ENCODE measurements at regions not wholly inside any gene's neighbourhood (a gene's known extent, or its start where the extent isn't known, plus 50 kb on each side); places are given as distances from the start of the nearest gene placed in this dataset.

DNA sequence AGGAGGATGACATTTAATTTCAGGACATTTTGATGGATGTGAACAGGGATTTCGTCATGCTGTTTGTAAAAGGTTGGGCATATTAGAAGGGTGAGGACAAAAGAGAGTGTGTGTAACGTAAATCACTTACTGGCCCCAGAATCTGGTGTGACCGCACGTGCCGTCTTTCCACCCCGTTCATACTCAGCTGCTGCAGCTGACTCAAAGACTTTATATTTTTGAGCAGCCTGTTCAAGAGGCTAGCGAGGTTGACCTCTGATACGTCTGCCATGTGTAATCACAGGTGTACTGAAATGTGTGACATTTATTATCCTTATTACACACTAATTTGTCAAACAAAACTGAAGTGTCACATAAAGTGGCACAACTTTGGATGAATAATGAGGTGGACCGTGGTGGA, 66.5 kb upstream of the ERRFI1 start:
- no peak for DNase-seq (ENCODE audit: low read depth in 2 of 2, low spot score in 1 of 2)

DNA sequence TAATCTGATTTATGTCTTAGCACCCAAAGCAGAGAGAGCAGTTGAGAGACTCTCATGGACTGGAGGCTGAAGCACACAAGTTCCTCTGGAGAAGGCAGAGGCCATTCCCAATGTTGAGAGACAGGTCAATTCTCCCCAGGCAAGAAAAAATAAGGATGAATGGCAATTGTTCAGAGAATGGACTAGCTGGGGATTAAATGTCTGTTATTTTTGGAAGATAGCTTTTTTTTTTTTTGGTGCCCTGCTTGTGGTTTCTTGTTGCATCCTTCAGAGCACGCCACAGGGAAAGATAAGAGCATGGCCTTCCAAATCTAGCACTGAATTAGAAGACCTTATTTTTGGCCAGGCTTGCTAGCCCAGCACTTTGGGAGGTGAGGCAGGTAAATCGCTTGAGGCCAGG, 65.6 kb upstream of the ERRFI1 start:
- DNase-seq (ENCODE audit: low read depth in 2 of 2, low spot score in 1 of 2): no peak

DNA sequence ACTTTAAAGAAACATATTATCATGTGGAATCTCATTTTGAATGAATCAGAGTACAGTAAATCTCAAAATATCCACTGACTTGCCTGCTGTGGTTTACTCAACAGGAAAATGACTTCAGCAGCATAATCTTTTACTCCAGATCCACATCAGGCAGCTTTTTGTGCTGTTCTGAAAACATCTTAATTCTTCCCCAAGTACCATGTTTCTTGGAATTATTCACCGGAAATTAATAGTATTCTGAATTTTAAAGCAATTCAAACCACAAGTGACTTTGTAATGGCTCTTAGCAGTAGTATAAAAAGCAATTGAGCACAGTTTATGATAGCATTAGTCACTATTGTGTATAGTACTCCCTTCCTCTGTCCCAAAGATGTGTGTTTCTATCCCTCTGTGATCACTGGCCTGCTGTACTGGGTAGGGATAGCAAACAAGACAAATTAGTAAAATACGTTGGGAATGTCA, 64.2 kb upstream of the ERRFI1 start:
- no peak for DNase-seq (ENCODE audit: low read depth in 2 of 2, low spot score in 1 of 2)

DNA sequence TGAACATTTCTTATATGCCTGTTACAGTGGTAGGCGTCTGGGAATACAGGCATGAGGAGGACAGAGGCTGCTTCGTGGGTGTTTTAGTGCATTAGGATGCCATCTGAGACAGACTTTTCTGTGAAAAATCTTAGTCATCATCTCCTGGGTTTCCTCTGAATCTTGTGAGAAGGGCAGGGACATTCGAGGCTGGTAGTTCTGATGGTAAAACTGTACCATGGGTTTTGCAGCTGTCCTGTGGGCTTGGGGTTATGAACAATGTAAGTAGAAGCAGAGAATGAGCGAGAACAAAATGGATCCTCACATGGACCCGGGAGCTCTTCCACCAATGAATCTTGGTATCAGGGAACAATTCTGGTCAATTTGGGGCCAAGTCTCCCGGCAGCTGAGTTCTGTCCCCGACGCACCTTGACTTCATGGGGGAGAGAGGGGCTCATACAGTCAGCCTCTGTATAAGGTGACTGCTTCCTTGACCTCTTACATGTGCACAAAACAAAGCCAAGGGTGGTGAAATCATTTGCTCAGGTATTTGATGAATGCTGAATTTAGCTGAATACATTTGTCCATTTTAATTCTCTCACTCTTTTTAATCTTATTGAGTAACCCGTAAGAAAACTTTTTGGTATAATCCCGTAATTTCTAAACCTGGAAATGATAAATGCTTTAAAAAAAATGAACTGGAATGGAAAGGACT, 63.6 kb upstream of the ERRFI1 start:
- no peak for DNase-seq (ENCODE audit: low read depth in 2 of 2, low spot score in 1 of 2)

DNA sequence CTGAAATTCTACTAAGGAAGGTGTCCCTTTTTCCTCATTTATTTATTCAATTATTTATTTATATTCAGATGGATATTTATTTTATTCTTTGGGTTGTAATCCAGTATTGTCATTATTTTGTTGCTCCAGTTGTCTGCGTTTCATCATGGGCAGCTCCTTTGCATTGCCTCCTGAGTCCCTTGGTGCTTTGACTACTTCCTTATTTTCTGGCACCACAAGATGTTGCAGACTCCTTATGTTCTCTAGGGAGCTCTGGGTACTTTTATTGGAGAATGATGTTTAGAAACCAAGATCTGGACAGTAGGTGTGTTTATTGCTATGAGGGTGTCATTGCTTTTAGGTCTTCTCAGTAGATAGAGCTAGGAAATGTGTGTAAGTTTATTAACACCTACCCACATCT, 59.9 kb upstream of the ERRFI1 start:
- DNase-seq (ENCODE audit: low read depth in 2 of 2, low spot score in 1 of 2): no peak

DNA sequence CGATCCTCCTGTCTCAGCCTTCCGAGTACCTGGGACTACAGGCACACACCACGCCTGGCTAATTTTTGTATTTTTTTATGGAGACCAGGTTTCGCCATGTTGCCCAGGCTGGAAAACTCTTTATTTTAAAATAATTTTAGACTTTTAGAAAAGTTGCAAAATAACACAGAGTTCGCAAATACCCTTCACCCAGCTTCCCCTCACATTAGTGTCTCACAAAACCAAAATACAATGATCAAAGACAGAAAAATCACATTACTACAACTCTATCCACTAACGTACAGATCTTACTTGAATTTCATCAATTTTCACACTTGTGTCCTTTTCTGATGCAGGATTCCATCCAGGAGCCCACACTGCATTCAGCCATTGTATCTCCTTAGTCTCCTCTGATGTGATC, 58.8 kb upstream of the ERRFI1 start:
- DNase-seq (ENCODE audit: low read depth in 2 of 2, low spot score in 1 of 2): no peak

DNA sequence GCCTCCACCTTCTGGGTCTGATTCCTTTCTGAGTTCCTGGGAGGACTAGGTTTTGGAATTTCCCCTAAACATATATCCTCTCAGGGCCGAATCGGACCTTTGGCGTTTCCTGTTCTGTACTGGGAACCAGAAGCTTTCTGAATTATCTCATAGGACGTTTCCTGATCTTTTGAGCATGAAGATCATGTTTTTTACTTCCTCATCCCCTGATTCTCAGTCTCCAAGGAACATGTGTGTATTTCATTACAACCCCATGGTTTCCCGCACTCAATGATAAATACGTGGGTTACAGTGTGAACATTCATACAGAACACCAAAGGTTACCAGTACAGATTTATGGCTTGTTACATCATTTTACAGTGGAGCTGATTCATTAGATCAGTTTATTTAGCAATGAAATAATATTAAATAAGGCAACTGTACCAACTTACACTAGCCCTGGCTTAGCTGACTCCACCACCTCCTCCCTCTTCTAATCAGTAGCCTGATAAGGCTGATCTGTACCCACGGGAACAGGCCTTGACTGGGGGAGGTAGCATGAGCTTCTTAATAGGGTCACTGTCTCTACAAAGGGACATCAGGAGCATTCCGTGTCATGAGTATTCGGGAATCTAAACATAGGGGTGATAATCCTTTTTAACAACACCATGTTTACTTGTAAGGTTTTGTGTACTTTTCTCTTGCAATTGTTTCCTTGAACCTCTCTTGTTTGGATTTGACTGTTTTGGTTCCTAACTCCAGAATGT, 57.8 kb upstream of the ERRFI1 start:
- no peak for DNase-seq (ENCODE audit: low read depth in 2 of 2, low spot score in 1 of 2)

DNA sequence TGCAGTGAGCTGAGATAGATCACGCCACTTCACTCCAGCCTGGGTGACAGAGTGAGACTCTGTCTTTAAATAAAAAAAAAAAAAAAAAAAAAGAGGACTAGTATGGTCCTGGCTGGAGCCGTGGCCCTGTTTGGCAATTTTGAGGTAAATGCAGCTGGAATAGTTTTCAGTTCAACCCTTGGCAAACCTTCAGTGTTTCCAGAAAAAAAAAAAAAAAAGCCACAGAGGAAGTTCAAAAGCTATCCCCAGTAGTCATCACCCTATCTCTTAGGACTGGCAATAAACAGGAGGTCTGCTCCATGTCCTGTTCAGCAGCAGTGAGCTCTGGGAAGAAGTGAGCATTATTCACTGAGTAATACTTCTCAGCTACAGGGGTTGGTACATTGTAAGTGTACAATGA, 56.8 kb upstream of the ERRFI1 start:
- DNase-seq (ENCODE audit: low read depth in 2 of 2, low spot score in 1 of 2): no peak

DNA sequence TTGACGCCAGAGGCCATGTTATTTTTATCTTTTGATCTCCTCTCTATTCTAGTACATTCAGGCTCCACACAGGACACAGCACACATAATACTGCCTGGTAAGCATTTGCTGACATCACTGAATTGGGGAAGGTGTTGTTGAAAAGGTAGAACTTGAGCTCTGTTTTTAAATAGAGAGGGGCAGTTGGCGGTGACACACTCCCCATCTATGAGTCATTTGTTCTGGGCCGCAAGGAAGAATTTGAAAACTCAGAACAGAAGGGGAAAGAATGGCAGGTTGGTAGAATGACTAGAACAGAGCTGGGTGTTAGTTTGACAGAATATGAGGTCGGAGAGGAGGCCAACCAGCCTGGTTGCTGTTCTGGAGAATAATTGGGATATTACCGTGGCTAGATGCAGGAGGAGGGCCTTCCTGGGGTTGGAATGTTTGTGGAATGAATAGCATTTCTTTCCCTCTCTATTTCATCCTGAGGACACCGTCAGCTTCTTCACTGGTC, 52.1 kb upstream of the ERRFI1 start:
- no peak for DNase-seq (ENCODE audit: low read depth in 2 of 2, low spot score in 1 of 2)

DNA sequence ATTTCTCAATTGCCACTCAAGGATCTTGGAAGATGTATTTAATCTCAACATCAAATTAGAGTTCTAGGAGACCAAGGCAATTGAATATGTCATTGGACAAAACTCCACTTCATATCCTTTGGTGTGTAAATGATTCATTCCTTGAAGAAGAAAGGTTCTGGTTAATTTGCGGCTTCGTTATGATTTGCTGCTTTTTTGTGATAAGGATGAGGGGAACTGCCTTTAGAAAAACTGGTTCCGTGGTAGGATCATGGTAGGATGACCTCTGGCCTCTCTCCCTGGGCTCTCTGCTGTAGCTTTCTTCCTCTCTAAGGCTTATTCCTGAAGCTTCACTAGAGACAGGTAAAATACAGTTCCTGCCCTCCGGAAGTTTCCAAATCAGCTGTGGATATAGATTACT, 51.5 kb upstream of the ERRFI1 start:
- no peak for DNase-seq (ENCODE audit: low read depth in 2 of 2, low spot score in 1 of 2)

DNA sequence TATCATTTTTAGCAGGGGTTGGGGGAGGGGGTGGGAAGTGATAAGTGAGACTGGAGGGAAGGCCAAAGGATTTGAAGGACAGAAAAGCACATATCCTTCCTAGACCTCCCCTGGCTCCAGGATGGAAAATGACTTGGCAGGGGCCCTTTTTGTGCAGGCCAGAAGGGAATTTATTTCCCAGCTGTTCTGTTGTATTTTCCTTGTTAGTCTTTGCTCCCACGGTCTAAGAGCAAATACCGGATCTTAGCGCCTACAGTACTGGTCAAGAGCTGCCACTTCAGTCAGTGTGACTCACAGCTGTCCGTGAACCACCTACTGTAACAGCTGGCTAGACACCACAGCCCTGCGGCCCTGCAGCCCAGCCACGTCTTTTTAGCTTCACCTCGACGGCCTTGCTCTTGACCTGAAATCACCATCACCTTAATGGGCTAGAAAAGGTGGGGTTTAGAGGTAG, 51.0 kb upstream of the ERRFI1 start:
- DNase-seq (ENCODE audit: low read depth in 2 of 2, low spot score in 1 of 2): no peak

DNA sequence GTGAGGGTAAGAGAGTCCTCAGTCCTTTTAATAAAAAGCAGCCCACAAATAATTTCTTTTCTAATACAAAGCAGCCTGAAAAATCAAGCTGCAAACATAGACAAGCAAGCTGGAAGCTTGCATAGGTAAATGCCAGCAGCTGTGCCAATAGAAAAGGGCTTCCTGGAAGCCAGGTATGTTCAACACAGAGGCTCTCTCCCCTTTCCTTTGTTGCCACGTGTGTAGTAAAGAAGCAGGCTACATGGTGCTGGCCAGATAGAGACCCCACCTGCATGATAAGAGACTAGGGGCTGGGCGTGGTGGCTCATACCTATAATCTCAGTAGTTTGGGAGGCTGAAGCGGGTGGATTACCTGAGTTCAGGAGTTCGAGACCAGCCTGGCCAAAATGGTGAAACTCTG, 50.1 kb upstream of the ERRFI1 start:
- DNase-seq (ENCODE audit: low read depth in 2 of 2, low spot score in 1 of 2): no peak

All from stimulated activated CD8-positive, alpha-beta memory T cell treated with anti-CD3 and anti-CD28 coated beads, Interleukin-4, amount 100 ng/mL, for 1 hour (primary cell).